ENCODE measurements at regions not wholly inside any gene's neighbourhood (a gene's known extent, or its start where the extent isn't known, plus 50 kb on each side); places are given as distances from the start of the nearest gene placed in this dataset.

- ATAC-seq (no peak), DNase-seq (no peak)
- H3K36me3 ChIP-seq (ENCODE audit: low read depth), result no peaks in the 10 kb centered on the region
- H3K4me1 ChIP-seq (ENCODE audit: low read depth), result no peaks in the 10 kb centered on the region
- no peak for TF ChIP-seq CTCF (IDR thresholded peaks at IDR 0.05)
- H3K9me3 ChIP-seq, result no peaks in the 10 kb centered on the region
- intact Hi-C loops (cut with DNase I, micrococcal nuclease), result no loop called here
- H3K4me3 ChIP-seq, result no peak overlapping the region
These were observed 1181.4 kb downstream of the ROBO2 start for GRCh38 chr3:78221300-78221699.

GRCh38 chr3:78221796-78222195 lies 1181.9 kb downstream of the ROBO2 start:
- TF ChIP-seq CTCF (IDR thresholded peaks at IDR 0.05), result no peak
- DNase-seq, result no peak
- intact Hi-C loops (cut with DNase I, micrococcal nuclease), result no loop called here
- no peaks in the 10 kb centered on the region for H3K4me1 ChIP-seq (ENCODE audit: low read depth)
- H3K4me3 ChIP-seq, result no peak overlapping the region
- no peak for ATAC-seq
- no peaks in the 10 kb centered on the region for H3K36me3 ChIP-seq (ENCODE audit: low read depth)
- H3K9me3 ChIP-seq, result no peaks in the 10 kb centered on the region

- ATAC-seq (no peak), DNase-seq (no peak)
- Histone ChIP-seq H3K36me3 (ENCODE audit: low read depth) (no peaks in the 10 kb centered on the region), H3K4me1 (ENCODE audit: low read depth) (no peaks in the 10 kb centered on the region), H3K4me3 (no peak overlapping the region), H3K9me3 (peaks cover 20% of the 10 kb centered on the region)
- no peak for TF ChIP-seq CTCF (IDR thresholded peaks at IDR 0.05)
- intact Hi-C loops (cut with DNase I, micrococcal nuclease), result no loop called here
These were observed 1195.9 kb downstream of the ROBO2 start for GRCh38 chr3:78235841-78236240.

GRCh38 chr3:78238811-78239210 lies 1198.9 kb downstream of the ROBO2 start:
- Histone ChIP-seq H3K36me3 (ENCODE audit: low read depth) (no peaks in the 10 kb centered on the region), H3K4me3 (no peak overlapping the region), H3K9me3 (peaks cover 29% of the 10 kb centered on the region), H3K4me1 (ENCODE audit: low read depth) (no peaks in the 10 kb centered on the region)
- no peak for TF ChIP-seq CTCF (IDR thresholded peaks at IDR 0.05)
- intact Hi-C loops (cut with DNase I, micrococcal nuclease), result no loop called here
- no peak for DNase-seq
- ATAC-seq, result no peak

GRCh38 chr3:78242724-78243123 lies 1202.8 kb downstream of the ROBO2 start:
- no peak for DNase-seq

More at GRCh38 chr3:78242724-78243123, 1202.8 kb downstream of the ROBO2 start:
- Histone ChIP-seq H3K4me1 (ENCODE audit: low read depth) (no peaks in the 10 kb centered on the region), H3K9me3 (peaks cover 45% of the 10 kb centered on the region), H3K4me3 (no peak overlapping the region), H3K36me3 (ENCODE audit: low read depth) (no peaks in the 10 kb centered on the region)
- TF ChIP-seq CTCF (IDR thresholded peaks at IDR 0.05), result no peak
- no peak for ATAC-seq
- intact Hi-C loops (cut with DNase I, micrococcal nuclease), result no loop called here

Data from mucosa of descending colon (tissue), 3 donors.